C4-2B (cell line): ENCODE measurements at regions not wholly inside any gene's neighbourhood (a gene's known extent, or its start where the extent isn't known, plus 50 kb on each side); places are given as distances from the start of the nearest gene placed in this dataset.

Source experiments
- H3K27ac ChIP-seq: fragments of 450-650 bp; 2 replicates; pipeline ENCODE4 v1.5.1; 2017
- CTCF ChIP-seq: fragments of 450-650 bp; conservative IDR thresholded peaks from 2 replicates; pipeline ENCODE4 v1.5.1; 2017; ENCODE audit warnings: mild to moderate bottlenecking
- ZFX ChIP-seq: fragments of 450-650 bp; IDR thresholded peaks from 2 replicates; pipeline ENCODE4 v1.6.1; 2017

GRCh38 chr1:70672442-70672888 is 261.4 kb downstream of the CTH start:
- TF ChIP-seq ZFX (no peak), CTCF (no peak)

GRCh38 chr1:70674941-70675685 is 264.0 kb downstream of the CTH start:
- TF ChIP-seq ZFX (no peak), CTCF (no peak)
- H3K27ac ChIP-seq = no peak overlapping the region

More at GRCh38 chr1:70672442-70672888, 261.4 kb downstream of the CTH start:
- no peak overlapping the region for H3K27ac ChIP-seq

- no peak overlapping the region for H3K27ac ChIP-seq
- no peak for TF ChIP-seq ZFX
- no peak for TF ChIP-seq CTCF
These were observed 264.7 kb downstream of the CTH start for GRCh38 chr1:70675737-70676156.

- peak; percentile 93 for TF ChIP-seq CTCF
- no peak for TF ChIP-seq ZFX
These were observed 274.5 kb downstream of the CTH start for GRCh38 chr1:70685300-70686286.

GRCh38 chr1:70688580-70688979 is 277.5 kb downstream of the CTH start:
- no peak for TF ChIP-seq CTCF
- no peak overlapping the region for H3K27ac ChIP-seq

More at GRCh38 chr1:70685300-70686286, 274.5 kb downstream of the CTH start:
- H3K27ac ChIP-seq = no peak overlapping the region

- no peak overlapping the region for H3K27ac ChIP-seq
- TF ChIP-seq CTCF = no peak
- no peak for TF ChIP-seq ZFX
These were observed 295.4 kb downstream of the CTH start for GRCh38 chr1:70706381-70707037.
